ENCODE measurements at regions not wholly inside any gene's neighbourhood (a gene's known extent, or its start where the extent isn't known, plus 50 kb on each side); places are given as distances from the start of the nearest gene placed in this dataset.
"Not testable (repeated sequence)": the region's sequence is repeated elsewhere in the genome, so short reads cannot be mapped to it uniquely, and the experiment has no call there.

DNA sequence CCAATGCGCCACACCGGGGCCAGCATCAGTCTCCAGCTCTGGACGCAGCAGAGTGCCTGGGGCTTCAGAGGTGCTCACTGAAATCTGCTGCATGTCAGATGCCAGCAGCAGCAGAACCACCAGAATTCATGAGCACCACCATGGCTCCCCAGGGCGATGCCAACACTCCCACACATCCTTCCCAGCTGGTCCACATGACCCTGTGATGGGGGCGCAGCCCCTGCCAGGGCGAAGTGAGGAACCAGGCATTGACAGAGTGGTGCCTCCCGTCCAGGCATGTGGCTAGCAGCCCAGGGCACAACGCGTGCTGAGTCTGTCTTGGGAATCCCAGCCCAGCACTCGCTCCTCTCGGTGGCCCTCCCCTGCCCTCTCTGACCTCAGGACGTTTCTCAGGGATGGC lies 80.4 kb downstream of the DHCR7 start:
- Histone ChIP-seq H3K27me3 (no peaks in the 10 kb centered on the region), H3K36me3 (no peaks in the 10 kb centered on the region), H3K9me3 (no peaks in the 10 kb centered on the region), H3K4me3 (no peak overlapping the region), H3K27ac (no peak overlapping the region), H3K4me1 (no peaks in the 10 kb centered on the region)
- no peak for DNase-seq (ENCODE audit: low spot score in 2 of 2)
- no peak for TF ChIP-seq CTCF (IDR thresholded peaks at IDR 0.05)
- intact Hi-C loops (cut with DNase I) = no loop called here

DNA sequence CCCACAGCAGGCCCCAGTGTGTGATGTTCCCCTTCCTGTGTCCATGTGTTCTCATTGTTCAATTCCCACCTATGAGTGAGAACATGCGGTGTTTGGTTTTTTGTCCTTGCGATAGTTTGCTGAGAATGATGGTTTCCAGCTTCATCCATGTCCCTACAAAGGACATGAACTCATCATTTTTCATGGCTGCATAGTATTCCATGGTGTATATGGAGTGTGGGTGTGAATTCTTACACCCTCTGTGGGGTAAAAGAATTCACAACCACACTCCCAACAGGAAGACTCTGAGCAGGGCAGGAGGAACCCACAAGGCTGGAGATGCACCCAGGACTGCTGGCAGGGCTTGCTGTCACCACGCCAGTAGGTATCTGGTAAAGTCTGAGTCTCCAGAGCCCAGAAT lies 80.9 kb downstream of the DHCR7 start:
- DNase-seq (ENCODE audit: low spot score in 2 of 2); H3K4me3 ChIP-seq; H3K27ac ChIP-seq; H3K27me3 ChIP-seq; H3K9me3 ChIP-seq; intact Hi-C loops (cut with DNase I); H3K36me3 ChIP-seq; H3K4me1 ChIP-seq: not testable (repeated sequence)

GRCh38 chr11:71366076-71366475 lies 82.1 kb downstream of the DHCR7 start:
- H3K4me1 ChIP-seq = no peaks in the 10 kb centered on the region
- no peak overlapping the region for H3K4me3 ChIP-seq
- intact Hi-C loops (cut with DNase I) = no loop called here
- no peaks in the 10 kb centered on the region for H3K27me3 ChIP-seq
- H3K9me3 ChIP-seq = no peaks in the 10 kb centered on the region
- no peak for TF ChIP-seq CTCF (IDR thresholded peaks at IDR 0.05)
- no peak overlapping the region for H3K27ac ChIP-seq
- no peak for DNase-seq (ENCODE audit: low spot score in 2 of 2)
- H3K36me3 ChIP-seq = no peaks in the 10 kb centered on the region

DNA sequence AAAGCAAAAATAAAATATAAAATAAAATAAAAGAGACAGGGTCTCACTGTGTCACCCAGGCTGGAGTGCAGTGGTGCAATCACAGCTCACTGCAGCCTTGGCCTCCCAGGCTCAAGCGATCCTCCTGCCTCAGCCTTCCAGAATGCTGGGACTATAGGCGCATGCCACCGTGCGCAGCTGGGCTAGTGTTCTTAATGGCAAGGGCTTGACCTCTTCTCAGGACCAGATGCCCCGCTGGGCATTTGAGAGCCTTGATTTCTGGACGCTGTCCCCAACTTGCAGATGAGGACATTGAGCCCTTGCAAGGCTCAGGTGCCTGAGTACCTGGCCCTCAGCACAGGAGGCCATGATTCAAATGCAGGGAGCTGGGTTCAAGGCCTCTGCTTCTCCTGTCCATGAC lies 82.6 kb downstream of the DHCR7 start:
- Histone ChIP-seq H3K27me3 (no peaks in the 10 kb centered on the region), H3K36me3 (no peaks in the 10 kb centered on the region), H3K4me1 (no peaks in the 10 kb centered on the region), H3K9me3 (no peaks in the 10 kb centered on the region), H3K4me3 (no peak overlapping the region), H3K27ac (no peak overlapping the region)
- intact Hi-C loops (cut with DNase I) = no loop called here
- no peak for TF ChIP-seq CTCF (IDR thresholded peaks at IDR 0.05)
- no peak for DNase-seq (ENCODE audit: low spot score in 2 of 2)

- no peak for TF ChIP-seq CTCF (IDR thresholded peaks at IDR 0.05)
- DNase-seq (ENCODE audit: low spot score in 2 of 2) = no peak
Observed at GRCh38 chr11:71364806-71365205, 83.4 kb downstream of the DHCR7 start.

DNA sequence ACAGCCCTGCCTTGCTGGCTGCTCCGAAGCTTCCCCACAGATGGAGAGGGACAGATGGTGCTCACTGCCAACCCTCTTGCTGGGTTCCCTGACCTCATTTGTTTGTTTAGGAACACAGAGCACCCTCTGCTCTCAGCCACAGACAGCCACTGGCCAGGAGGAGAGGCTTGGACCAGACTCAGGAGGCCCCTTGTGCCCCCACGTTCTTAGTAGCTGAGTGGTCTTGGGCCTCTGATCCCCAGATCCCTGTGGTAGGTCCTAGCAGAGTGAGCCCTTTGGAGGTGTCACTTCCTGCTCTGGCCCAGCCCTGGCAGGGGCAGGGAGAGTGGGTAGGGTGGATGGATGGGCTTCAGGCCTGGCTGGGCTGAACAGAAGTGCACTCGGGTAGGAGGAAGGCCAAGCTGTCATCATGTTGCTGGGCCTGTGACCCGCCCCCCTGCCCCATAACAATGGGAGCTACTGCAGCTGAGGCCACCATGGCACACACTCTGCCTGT lies 84.0 kb downstream of the DHCR7 start:
- no peaks in the 10 kb centered on the region for H3K27me3 ChIP-seq
- no peaks in the 10 kb centered on the region for H3K4me1 ChIP-seq
- intact Hi-C loops (cut with DNase I) = no loop called here
- DNase-seq (ENCODE audit: low spot score in 2 of 2) = no peak
- no peak for TF ChIP-seq CTCF (IDR thresholded peaks at IDR 0.05)
- no peaks in the 10 kb centered on the region for H3K9me3 ChIP-seq
- no peak overlapping the region for H3K27ac ChIP-seq
- no peaks in the 10 kb centered on the region for H3K36me3 ChIP-seq
- no peak overlapping the region for H3K4me3 ChIP-seq

More at GRCh38 chr11:71364806-71365205, 83.4 kb downstream of the DHCR7 start:
- H3K36me3 ChIP-seq = no peaks in the 10 kb centered on the region
- intact Hi-C loops (cut with DNase I) = no loop called here
- H3K9me3 ChIP-seq = no peaks in the 10 kb centered on the region
- no peaks in the 10 kb centered on the region for H3K4me1 ChIP-seq
- H3K27ac ChIP-seq = no peak overlapping the region
- no peaks in the 10 kb centered on the region for H3K27me3 ChIP-seq
- no peak overlapping the region for H3K4me3 ChIP-seq

All from ascending aorta (tissue), 2 donors.